Muscle layer of colon (tissue), 2 donors: ENCODE measurements at regions not wholly inside any gene's neighbourhood (a gene's known extent, or its start where the extent isn't known, plus 50 kb on each side); places are given as distances from the start of the nearest gene placed in this dataset.

Experiments used
- H3K27ac ChIP-seq: one replicate; pipeline ENCODE4 v1.7.0; 2013; ENCODE audit warnings: low read depth, mild to moderate bottlenecking, low read length, moderate library complexity
- H3K27me3 ChIP-seq, 2 donors: one replicate each; pipeline ENCODE4 v1.7.0; 2013; ENCODE audit warnings: low read length in 2 of 2, mild to moderate bottlenecking in 2 of 2; ENCODE audit not compliant: insufficient read depth in 2 of 2, control insufficient read depth in 1 of 2
- H3K36me3 ChIP-seq: one replicate; pipeline ENCODE4 v1.7.0; 2013; ENCODE audit warnings: mild to moderate bottlenecking, low read length; ENCODE audit not compliant: insufficient read depth
- H3K4me1 ChIP-seq: one replicate; pipeline ENCODE4 v1.7.0; 2013; ENCODE audit warnings: mild to moderate bottlenecking, low read length; ENCODE audit not compliant: insufficient read depth
- H3K4me3 ChIP-seq, 2 donors: one replicate each; pipeline ENCODE4 v1.7.0; 2013; ENCODE audit warnings: low read length in 2 of 2, low read depth in 1 of 2, mild to moderate bottlenecking in 1 of 2, moderate library complexity in 1 of 2
- H3K9ac ChIP-seq: one replicate; pipeline ENCODE4 v1.7.0; 2013; ENCODE audit warnings: low read length
- H3K9me3 ChIP-seq: one replicate; pipeline ENCODE4 v1.7.0; 2013; ENCODE audit warnings: mild to moderate bottlenecking, low read length
- donor health status: abdominal sarcoma.
- donor health status: Adenocarcinoma of cecum.

- H3K27ac ChIP-seq: no peak overlapping the region
- H3K4me1 ChIP-seq: peaks cover 6% of the 10 kb centered on the region
- H3K4me3 ChIP-seq: no peak overlapping the region
- no peaks in the 10 kb centered on the region for H3K36me3 ChIP-seq
- H3K9ac ChIP-seq: no peak overlapping the region
- no peaks in the 10 kb centered on the region for H3K9me3 ChIP-seq
- no peaks in the 10 kb centered on the region for H3K27me3 ChIP-seq
These were observed 128.5 kb downstream of the ALDH8A1 start for GRCh38 chr6:134821397-134821796.

DNA sequence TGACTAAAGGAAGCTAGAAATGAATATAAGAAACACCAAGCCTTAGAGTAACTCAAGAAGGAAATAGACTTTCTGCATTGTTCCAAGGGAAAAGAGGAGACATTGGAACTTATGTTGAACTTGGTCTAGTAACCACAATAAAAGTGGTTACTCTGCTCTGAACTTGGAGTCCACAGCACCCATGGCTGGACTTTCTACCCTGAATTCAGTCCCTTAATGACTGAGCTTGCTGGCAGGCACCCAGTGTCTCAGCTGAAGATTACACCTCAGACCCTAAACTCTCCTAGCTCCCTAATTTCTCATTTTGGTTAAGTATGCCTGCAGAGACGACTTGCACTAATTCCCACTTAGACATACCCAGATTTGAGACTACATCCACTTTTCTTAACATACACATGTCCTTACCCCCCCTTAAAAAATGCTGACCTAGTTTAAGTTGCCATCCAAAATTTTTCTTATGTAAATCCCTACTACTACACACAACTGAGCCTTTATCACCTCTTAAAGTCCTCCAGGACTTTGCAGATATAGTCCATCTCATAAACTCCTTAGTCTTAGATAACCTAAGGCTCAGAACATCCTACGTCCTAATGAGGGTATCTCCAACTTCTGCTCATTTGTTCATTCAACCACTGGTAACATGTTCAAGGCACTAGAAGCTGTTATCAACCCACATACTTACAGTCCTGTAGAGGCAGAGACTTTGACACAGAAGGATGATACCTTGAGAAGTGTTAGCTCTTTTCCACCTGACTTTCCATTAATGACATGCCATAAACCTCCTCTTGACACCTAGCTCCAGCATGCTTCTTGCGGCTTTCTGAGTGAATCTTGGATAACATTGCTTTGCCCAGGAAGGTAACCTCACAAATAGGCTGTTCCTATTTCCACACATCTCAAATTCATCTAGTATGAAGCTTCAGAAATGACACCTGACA lies 129.8 kb downstream of the ALDH8A1 start:
- Histone ChIP-seq H3K27me3 (no peaks in the 10 kb centered on the region), H3K27ac (no peak overlapping the region), H3K9me3 (no peaks in the 10 kb centered on the region), H3K9ac (no peak overlapping the region), H3K36me3 (no peaks in the 10 kb centered on the region), H3K4me1 (peaks cover 6% of the 10 kb centered on the region), H3K4me3 (no peak overlapping the region)

DNA sequence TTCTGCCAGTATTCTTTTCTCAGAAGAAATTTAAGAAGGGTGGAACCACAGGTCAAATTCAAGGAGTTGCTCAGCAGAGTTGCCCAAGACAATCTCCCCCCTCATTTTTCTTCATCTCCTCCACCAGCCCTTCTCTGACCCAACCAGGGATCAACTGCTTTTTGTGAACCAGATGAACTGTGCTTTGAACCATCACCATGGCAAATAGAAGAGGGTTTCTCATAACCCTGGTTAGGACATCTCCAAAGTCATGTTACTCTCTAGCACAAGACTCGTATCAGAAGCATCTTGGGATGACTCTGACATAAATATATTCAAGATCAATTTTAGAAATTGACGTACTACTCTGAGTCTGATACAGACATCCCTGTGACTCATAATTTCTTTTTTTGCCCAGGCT lies 130.7 kb downstream of the ALDH8A1 start:
- Histone ChIP-seq H3K9me3 (no peaks in the 10 kb centered on the region), H3K9ac (no peak overlapping the region), H3K4me3 (no peak overlapping the region), H3K36me3 (no peaks in the 10 kb centered on the region), H3K4me1 (peaks cover 6% of the 10 kb centered on the region), H3K27me3 (no peaks in the 10 kb centered on the region), H3K27ac (no peak overlapping the region)

DNA sequence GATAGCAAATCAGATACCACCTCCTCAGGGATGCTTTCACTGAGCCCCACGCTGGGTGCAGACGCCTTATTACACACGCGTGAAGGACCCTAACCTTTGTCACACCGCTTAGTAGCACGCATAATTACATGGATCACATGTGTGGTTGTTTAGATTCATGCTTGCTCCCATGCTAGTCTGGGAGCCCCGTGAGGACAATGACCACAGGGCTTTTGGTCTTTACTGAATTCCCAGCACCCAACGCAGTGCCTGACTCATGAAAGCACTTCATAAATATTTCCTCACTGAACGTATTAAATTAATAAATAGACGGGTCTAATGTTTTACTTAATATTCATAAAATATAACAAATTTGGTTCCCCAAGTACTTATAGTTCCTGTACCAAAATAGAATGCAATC lies 132.5 kb downstream of the ALDH8A1 start:
- H3K36me3 ChIP-seq: no peaks in the 10 kb centered on the region
- no peak overlapping the region for H3K9ac ChIP-seq
- H3K27ac ChIP-seq: no peak overlapping the region
- no peaks in the 10 kb centered on the region for H3K9me3 ChIP-seq
- no peak overlapping the region for H3K4me3 ChIP-seq
- H3K4me1 ChIP-seq: no peaks in the 10 kb centered on the region
- H3K27me3 ChIP-seq: no peaks in the 10 kb centered on the region

DNA sequence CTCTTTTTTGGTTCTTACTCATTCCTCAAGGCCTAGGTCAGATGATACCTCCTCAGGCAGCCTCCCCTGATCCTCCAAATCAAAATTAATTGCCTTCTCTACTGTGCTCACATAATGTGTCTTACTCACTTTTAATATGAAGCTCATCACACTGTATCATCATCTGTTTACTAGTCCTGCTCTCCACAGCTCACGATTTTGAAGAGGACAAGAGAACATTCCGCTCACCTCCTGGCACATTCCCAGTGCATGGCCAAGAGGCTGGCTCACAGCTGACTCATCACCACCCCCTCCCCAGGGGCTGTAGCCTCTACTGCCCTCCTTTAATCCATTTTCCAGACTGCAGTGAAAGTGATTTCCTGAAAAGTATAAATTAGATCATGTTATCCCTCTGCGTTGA lies 133.1 kb downstream of the ALDH8A1 start:
- H3K9ac ChIP-seq: no peak overlapping the region
- H3K27me3 ChIP-seq: no peaks in the 10 kb centered on the region
- no peaks in the 10 kb centered on the region for H3K4me1 ChIP-seq
- no peaks in the 10 kb centered on the region for H3K36me3 ChIP-seq
- H3K9me3 ChIP-seq: no peaks in the 10 kb centered on the region
- H3K27ac ChIP-seq: no peak overlapping the region
- H3K4me3 ChIP-seq: no peak overlapping the region

GRCh38 chr6:134816300-134816699 lies 133.6 kb downstream of the ALDH8A1 start:
- no peak overlapping the region for H3K27ac ChIP-seq
- H3K4me1 ChIP-seq: no peaks in the 10 kb centered on the region
- H3K9ac ChIP-seq: no peak overlapping the region
- H3K36me3 ChIP-seq: no peaks in the 10 kb centered on the region
- H3K27me3 ChIP-seq: no peaks in the 10 kb centered on the region
- H3K9me3 ChIP-seq: no peaks in the 10 kb centered on the region
- H3K4me3 ChIP-seq: no peak overlapping the region

- no peaks in the 10 kb centered on the region for H3K27me3 ChIP-seq
- H3K9ac ChIP-seq: no peak overlapping the region
- no peaks in the 10 kb centered on the region for H3K36me3 ChIP-seq
- no peak overlapping the region for H3K27ac ChIP-seq
- no peak overlapping the region for H3K4me3 ChIP-seq
- no peaks in the 10 kb centered on the region for H3K4me1 ChIP-seq
- H3K9me3 ChIP-seq: no peaks in the 10 kb centered on the region
These were observed 135.7 kb downstream of the ALDH8A1 start for GRCh38 chr6:134814076-134814695.

DNA sequence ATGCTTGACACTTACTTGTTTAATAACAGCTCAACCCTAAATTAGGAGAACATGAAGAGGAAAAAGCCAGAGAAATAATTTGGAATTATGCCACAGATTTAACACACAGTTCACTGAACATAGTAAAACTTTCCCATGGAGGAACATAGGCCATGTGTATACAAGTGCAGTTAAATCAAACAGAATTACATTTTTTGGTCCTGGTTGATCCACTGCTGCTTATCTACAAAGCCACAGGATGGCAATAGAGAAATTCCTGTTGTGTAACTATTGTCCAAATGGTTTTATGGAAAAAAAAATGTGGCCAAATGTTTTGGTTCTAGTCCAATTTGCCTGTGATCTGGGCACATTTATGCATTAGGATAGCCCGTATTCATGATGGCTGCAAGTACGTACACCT lies 136.8 kb downstream of the ALDH8A1 start:
- Histone ChIP-seq H3K27ac (no peak overlapping the region), H3K4me1 (no peaks in the 10 kb centered on the region), H3K9ac (no peak overlapping the region), H3K9me3 (no peaks in the 10 kb centered on the region), H3K27me3 (no peaks in the 10 kb centered on the region), H3K4me3 (no peak overlapping the region), H3K36me3 (no peaks in the 10 kb centered on the region)

DNA sequence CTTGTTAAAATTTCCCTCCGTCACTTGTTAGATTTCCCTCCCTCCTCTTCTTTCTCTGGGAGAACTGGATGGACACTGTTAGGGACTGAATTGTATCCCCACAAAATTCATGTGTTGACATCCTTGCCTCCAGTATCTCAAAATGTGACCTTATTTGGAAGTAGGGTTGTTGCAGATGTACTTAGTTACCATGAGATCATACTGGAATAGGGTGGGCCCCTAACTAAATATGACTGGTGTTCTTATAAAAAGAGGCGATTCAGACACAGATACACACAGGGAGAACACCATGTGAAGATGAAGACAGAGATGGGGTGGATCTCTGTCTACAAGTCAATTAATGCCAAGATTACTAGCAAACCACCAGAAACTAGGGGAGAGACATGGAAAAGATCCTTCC lies 139.5 kb downstream of the ALDH8A1 start:
- H3K27ac ChIP-seq: no peak overlapping the region
- H3K9ac ChIP-seq: no peak overlapping the region
- H3K4me1 ChIP-seq: no peaks in the 10 kb centered on the region

DNA sequence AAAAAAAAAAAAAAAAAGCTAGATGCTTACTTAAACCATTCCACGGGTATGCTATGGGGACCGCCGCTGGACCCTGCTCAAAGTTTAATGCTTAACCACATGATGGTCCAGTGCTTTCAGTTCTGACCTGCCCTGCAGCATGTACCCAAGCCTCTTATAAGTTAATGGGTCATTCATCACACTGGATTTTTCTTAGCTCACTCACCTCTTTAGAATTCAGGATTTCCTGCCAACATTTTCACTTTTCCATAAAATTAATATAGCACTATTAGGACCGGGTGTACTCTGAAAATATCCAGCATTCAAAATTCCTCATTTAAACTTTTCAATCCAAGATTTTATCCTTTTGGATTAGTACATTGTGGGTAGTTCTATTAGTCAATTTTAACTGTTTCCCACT lies 140.8 kb downstream of the ALDH8A1 start:
- no peaks in the 10 kb centered on the region for H3K9me3 ChIP-seq
- H3K4me1 ChIP-seq: no peaks in the 10 kb centered on the region
- H3K27me3 ChIP-seq: no peaks in the 10 kb centered on the region
- no peaks in the 10 kb centered on the region for H3K36me3 ChIP-seq
- H3K27ac ChIP-seq: no peak overlapping the region
- no peak overlapping the region for H3K9ac ChIP-seq
- no peak overlapping the region for H3K4me3 ChIP-seq

More for the DNA sequence above, 139.5 kb downstream of the ALDH8A1 start:
- Histone ChIP-seq H3K4me3 (no peak overlapping the region), H3K9me3 (no peaks in the 10 kb centered on the region), H3K27me3 (no peaks in the 10 kb centered on the region), H3K36me3 (no peaks in the 10 kb centered on the region)

GRCh38 chr6:134806180-134806798 lies 143.6 kb downstream of the ALDH8A1 start:
- Histone ChIP-seq H3K9ac (no peak overlapping the region), H3K27me3 (no peaks in the 10 kb centered on the region), H3K4me1 (no peaks in the 10 kb centered on the region), H3K9me3 (no peaks in the 10 kb centered on the region), H3K36me3 (no peaks in the 10 kb centered on the region), H3K4me3 (no peak overlapping the region), H3K27ac (no peak overlapping the region)
